H7 (cell line): ENCODE measurements at regions not wholly inside any gene's neighbourhood (a gene's known extent, or its start where the extent isn't known, plus 50 kb on each side); places are given as distances from the start of the nearest gene placed in this dataset.

ENCODE experiments used
- DNase-seq: peaks from one replicate; pipeline ENCODE4 v3.0.0; 2012
- H3K27me3 ChIP-seq: 2 replicates; pipeline ENCODE4 v1.6.0; 2011; ENCODE audit warnings: mild to moderate bottlenecking, low read length; ENCODE audit not compliant: control insufficient read depth, insufficient read depth
- H3K36me3 ChIP-seq: replicated peaks from 2 replicates; pipeline ENCODE4 v1.5.1; 2011; ENCODE audit warnings: low read length; ENCODE audit not compliant: control insufficient read depth, insufficient read depth
- H3K4me3 ChIP-seq: 2 replicates; pipeline ENCODE4 v1.5.1; 2011; ENCODE audit warnings: low read depth, mild to moderate bottlenecking, control low read depth, low read length, moderate library complexity; ENCODE audit not compliant: insufficient read depth

DNA sequence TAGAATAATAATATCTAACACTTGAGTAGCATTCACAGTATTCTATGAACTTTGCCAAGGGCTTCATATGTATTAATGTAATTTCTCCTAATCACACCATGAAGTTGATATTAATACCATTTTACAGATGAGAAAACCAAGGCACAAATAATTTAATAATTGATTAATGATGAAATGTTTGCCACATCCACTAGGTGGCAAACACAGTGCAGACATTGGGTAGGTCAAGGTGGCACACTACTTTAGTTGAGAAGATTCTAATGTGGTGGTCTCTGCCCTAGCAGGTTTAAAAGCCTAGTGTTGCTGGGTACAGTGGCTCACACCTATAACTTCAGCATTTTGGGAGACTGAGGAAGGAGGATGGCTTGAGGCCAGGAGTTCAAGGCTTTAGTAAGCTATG lies 412.4 kb downstream of the SUCLA2 start:
- peak; percentile 6 for DNase-seq
- Histone ChIP-seq H3K36me3 (no peaks in the 10 kb centered on the region), H3K27me3 (no peaks in the 10 kb centered on the region), H3K4me3 (no peak overlapping the region)

DNA sequence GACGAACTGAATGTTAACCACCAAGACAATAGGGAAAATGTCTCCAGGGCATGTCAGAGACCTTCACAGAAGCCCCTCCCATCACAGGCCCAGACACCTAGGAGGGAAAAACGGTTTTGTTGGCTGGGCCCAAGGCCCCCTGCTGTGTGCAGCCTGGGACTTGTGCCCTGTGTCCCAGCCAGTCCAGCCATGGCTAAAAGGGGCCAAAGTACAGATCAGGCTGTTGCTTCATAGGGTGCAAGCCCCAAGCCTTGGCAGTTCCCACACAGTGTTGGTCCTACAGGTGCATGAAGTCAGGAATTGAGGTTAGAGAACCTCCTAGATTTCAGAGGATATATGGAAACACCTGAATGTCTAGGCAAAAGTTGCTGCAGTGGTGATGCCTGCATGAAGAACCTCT lies 428.7 kb downstream of the SUCLA2 start:
- Histone ChIP-seq H3K27me3 (no peaks in the 10 kb centered on the region), H3K4me3 (no peak overlapping the region), H3K36me3 (no peaks in the 10 kb centered on the region)
- DNase-seq = no peak

DNA sequence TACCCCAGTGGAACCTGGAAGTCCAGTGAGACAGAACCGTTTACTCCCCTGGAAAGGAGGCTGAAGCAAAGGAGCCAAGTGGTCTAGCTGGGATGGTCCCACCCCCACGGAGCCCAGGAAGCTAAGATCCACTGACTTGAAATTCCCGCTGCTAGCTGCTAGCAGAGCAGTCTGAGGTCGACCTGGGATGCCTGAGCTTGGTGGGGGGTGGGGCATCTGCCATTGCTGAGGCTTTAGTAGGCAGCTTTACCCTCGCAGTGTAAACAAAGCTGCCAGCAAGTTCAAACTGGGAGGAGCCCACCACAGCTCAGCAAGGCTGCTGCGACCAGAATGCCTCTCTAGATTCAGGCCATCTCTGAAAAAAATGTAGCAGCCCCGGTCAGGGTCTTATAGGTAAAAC lies 437.0 kb downstream of the SUCLA2 start:
- DNase-seq = no peak

DNA sequence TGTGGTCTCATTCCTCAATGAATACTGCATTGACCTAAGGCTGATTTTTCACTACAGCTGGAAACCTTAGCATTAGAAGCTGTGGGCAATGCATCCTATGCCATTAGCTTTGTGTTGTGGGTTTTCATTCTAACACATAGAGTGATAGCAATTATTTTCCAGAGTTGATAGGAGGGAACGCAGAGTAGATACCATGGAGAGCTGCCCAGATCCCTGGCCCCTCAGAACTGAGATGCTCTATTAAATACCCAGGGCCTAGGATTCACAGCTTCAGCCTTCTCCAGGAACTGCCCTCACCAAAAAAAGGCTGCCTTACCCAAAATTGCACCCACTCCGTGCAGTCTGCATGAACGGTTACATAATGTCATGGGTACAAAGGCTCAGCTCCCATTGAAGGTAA lies 444.4 kb downstream of the SUCLA2 start:
- no peak overlapping the region for H3K4me3 ChIP-seq
- DNase-seq = no peak
- H3K27me3 ChIP-seq = no peaks in the 10 kb centered on the region
- no peaks in the 10 kb centered on the region for H3K36me3 ChIP-seq

More for the DNA sequence above, 437.0 kb downstream of the SUCLA2 start:
- Histone ChIP-seq H3K4me3 (no peak overlapping the region), H3K36me3 (no peaks in the 10 kb centered on the region), H3K27me3 (no peaks in the 10 kb centered on the region)

DNA sequence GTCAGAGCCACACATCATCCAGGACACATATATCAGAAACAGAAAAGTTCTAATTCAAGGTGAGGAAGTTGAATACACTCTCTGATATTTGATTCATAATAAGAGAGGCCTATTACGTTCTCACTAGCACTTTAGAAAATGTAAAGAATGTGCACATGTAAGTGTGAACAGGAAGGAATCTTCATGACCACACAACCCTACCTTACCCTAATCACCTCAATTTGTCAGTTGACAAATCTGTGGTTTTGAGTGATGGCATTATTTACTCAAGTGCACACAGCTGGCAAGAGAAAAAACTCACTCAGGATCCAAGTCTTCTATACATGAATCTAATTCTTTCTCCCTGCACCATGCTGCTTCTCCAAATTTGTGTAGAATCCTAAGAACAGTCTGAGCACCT lies 445.8 kb downstream of the SUCLA2 start:
- no peaks in the 10 kb centered on the region for H3K36me3 ChIP-seq
- no peak overlapping the region for H3K4me3 ChIP-seq
- no peak for DNase-seq
- no peaks in the 10 kb centered on the region for H3K27me3 ChIP-seq

DNA sequence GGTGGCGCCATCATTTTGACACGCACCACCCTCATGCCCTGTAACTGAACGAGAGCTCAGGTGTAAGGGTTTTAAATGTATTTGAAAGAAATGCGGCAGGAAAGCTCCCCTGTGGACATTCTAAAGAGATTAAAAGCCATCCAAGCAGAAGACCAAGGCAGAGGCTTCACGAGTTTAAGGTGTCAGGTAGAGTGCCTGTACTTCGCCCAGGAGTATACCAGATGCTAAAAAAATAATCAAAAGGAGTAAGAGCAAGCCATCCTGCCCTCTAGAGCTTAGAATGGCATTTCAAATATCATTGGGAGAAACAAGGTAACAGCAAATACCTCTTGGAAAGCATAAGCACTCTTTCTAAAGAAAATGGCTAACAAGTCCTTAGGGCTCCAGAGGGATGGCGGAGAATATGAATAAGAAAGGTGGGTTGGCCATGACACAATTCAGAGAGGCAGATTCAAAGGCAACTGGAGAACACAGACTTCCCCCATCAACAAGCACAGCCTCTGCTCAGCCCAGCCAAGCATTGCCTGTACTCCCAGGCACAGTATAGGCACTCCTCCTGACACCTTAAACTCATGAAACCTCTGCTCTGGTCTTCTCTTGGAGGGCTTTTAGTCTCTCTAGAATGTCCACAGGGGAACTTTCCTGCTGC lies 447.6 kb downstream of the SUCLA2 start:
- DNase-seq = peak; percentile 19

DNA sequence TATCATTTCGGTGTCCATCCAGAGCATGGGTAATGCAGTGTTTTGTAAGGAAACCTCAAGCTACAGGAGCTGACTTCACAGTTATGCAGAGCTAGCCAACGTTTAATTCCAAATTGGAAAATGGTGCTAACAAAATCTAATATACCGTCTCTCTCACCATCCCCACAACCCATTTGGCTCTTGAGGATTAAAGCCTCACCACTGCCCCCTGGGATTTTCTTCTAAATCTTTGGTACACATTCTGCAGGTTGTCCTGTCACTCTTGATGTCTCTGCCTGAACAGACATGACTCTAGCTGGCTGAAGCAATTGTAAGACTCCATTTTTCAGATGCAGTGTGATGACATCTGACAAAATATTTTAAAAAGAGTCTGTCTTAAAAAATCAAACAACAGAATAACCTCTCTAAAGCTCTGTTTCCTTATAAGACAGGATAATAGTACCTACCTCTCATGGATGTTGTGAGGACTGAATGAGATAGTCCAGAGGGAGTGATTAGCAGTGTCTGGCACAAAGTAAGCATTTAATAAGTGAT lies 451.8 kb downstream of the SUCLA2 start:
- Histone ChIP-seq H3K4me3 (no peak overlapping the region), H3K36me3 (no peaks in the 10 kb centered on the region), H3K27me3 (no peaks in the 10 kb centered on the region)
- DNase-seq = peak; percentile 21

More for the DNA sequence above, 447.6 kb downstream of the SUCLA2 start:
- Histone ChIP-seq H3K36me3 (no peaks in the 10 kb centered on the region), H3K4me3 (no peak overlapping the region), H3K27me3 (no peaks in the 10 kb centered on the region)

DNA sequence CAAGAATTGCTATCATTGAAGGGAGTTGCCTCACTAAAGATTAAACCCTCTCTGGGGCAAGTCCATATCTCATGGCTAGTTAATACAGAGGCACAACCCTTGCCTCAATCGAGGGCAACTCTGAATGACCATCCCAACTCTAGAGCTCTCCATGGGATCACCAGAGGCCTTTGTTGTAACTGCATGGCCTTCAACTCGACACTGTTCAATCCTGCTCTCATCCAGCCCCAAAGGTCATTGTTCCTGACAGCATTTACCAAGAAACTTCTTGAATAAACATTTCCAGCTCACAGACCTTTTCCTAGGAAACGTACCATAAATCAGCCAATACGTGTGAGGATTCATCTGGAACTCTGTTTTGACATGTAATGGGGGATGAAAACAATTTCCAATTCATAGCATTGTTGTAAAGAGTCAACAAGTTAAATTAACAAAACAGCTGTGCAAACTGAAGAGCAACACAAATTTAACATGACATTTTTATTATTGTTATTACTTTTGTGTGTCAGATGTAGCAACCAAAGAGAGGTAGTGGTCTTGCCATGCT lies 452.7 kb downstream of the SUCLA2 start:
- no peak for DNase-seq
- H3K4me3 ChIP-seq = no peak overlapping the region
- no peaks in the 10 kb centered on the region for H3K27me3 ChIP-seq
- H3K36me3 ChIP-seq = no peaks in the 10 kb centered on the region

DNA sequence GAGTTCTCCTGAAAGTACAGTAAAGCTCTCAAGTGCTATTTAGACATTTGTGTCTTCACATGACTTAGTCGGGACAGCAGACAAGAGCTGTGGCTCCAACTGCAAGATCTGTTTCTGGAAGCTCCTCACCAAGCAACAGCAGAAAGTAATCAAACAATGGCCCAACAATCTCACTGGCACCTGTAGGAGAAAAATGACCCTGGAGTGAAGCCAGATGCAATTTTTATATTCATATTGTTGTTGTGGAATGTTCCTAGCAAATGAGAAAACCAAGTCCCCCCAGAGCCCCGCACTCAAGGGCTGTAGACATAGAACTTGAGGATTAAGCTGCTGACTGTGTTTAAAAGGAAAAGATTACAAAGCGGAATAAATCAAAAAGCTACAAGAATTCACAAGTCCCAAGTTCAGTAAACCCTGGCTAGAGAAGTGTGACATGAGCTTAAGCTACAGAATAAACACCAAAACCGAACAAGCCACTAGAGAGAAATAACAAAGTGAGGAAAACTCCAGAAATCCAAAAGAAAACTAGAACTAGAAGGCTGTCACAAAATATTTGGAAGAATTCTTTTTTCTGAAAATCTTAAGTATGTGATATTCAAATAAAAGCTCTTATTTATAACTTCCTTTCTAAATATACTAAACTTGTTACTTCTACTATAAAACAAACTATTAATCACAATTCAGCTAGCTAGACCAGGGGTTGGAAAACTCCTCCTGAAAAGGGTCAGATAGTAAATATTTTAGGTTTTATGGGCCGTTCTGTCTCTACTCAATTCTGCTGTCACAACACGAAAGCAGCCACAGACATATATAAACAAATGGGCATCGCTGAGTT lies 454.5 kb downstream of the SUCLA2 start:
- Histone ChIP-seq H3K27me3 (no peaks in the 10 kb centered on the region), H3K4me3 (no peak overlapping the region), H3K36me3 (no peaks in the 10 kb centered on the region)
- no peak for DNase-seq

DNA sequence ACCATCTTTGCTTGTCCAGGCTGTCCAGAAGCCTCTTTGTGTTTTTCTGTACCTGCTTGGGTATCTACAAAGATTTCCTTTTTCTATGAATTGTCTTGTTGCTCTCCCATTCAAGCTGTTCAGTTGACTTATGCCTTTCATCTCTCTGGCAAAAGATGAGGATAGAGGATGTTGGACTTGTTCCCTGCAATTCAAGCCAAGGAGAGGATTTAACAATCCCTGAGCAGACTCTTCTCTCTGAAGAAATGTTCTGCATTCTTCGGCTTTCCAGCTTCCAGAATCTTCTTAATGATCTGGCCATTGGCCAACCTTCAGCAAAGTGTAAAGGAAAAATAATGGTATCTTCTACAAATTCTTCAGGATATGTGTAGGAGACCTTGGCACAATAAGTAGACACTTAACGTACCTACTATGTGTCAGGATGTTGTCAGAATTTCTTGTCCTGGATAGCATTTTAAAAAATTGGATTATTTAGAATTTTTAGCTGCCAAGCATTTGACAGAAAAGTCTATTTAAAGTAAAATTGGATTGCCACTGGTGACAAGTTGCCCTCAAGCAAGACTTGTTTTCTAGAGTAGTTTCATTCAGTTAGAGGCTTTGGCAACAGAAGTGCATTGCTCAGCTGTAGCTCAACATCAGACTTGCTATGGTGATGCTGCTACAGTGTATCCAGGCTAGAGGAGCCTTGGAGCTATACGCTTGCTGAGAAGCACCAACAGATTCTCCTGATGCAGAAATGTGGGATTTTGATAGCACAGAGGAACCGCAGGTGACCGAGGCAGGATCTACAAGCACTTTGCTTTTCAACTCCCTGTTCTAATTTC lies 455.7 kb downstream of the SUCLA2 start:
- H3K27me3 ChIP-seq = no peaks in the 10 kb centered on the region
- H3K4me3 ChIP-seq = no peak overlapping the region
- no peak for DNase-seq
- H3K36me3 ChIP-seq = no peaks in the 10 kb centered on the region

DNA sequence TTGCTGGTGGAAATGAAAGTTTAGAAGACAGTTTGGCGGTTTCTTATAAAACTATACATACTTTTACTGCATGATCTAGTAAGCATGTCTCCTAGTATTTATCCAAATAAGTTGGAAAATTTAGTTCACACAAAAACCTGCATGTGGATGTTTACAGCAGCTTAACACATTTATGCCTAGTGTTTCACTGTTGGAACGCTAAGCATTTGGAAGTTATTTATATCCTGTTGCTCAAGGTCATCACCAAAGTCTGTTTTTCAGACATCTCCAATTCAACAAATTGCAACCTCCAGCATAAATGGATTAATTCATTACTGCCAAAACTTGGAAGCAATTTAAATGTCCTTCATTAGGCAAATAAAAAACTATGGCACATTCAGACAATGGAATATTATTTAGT lies 461.8 kb downstream of the SUCLA2 start:
- no peaks in the 10 kb centered on the region for H3K27me3 ChIP-seq
- DNase-seq = no peak
- H3K4me3 ChIP-seq = no peak overlapping the region
- no peaks in the 10 kb centered on the region for H3K36me3 ChIP-seq

DNA sequence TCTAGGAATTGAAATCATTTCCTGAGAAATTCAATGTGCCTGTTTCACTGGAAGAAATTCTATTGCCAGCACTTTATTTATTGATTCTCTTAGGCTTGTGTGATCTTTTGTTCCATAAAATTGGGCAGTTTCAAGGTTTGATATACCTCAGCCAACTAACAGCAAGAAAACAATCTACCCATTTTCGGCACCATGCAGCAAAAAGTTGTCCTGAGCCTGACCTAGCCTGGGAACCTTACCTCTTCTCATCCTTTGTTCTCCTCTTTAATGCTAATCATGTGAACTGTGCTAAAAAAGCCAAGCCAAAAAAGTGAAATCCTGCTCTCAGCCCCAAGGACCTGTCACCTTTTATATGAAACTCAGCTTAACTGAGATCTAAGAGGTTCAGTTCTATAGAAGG lies 477.3 kb downstream of the SUCLA2 start:
- H3K4me3 ChIP-seq = no peak overlapping the region
- no peaks in the 10 kb centered on the region for H3K36me3 ChIP-seq
- no peak for DNase-seq
- no peaks in the 10 kb centered on the region for H3K27me3 ChIP-seq

DNA sequence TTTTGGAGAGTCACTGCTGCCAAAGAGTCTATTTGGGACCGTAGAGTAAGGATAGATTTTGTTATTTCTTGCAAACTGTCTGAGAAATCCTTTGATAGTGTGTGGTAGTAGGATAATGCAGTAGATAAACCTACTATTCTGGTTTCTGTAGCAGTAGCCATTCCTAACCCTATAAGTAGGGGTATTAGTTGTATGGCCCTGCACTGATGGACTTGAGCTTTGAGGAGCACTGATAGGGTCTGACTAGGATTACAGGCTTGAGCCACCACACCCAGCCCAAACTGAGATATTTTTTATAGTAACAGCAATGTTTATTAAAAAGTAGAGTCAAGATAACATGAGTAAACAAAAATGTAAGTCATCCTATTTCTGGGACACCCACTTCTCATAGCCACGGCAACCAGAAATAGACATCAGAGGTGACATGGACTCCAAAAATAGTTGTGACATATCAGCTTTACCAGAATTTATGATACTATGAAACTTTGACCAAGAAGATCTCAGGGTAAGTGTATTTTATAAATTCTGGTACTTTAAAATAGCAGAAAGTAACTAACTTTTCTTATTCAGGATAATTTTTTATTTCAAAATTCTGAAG lies 479.1 kb downstream of the SUCLA2 start:
- no peak for DNase-seq
- Histone ChIP-seq H3K36me3 (no peaks in the 10 kb centered on the region), H3K4me3 (no peak overlapping the region), H3K27me3 (no peaks in the 10 kb centered on the region)

DNA sequence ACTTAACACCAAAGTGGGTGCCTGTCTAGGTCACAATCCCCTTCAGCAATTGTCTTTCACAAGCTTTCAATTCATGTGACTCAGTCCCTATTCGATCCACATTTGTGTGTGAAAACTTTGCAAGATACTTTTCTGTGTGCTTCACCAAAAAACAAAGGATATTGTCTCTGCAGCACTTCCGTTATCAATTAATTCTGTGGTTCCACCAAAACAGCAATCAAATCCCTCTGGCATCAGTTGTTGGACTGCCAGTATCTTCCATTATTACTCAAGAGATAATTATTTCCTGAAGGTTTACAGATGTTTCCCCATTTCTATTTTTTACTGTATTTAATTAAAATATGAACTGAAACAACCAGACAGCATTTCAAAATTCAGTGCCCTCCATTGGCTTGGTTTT lies 481.4 kb downstream of the SUCLA2 start:
- Histone ChIP-seq H3K27me3 (no peaks in the 10 kb centered on the region), H3K36me3 (no peaks in the 10 kb centered on the region), H3K4me3 (no peak overlapping the region)
- DNase-seq = no peak
